GM06990 (cell line): ENCODE measurements at regions not wholly inside any gene's neighbourhood (a gene's known extent, or its start where the extent isn't known, plus 50 kb on each side); places are given as distances from the start of the nearest gene placed in this dataset.

Source experiments
- DNase-seq: peaks from one replicate; pipeline ENCODE4 v3.0.0-alpha.2; 2011; ENCODE audit not compliant: insufficient read length; ENCODE audit errors: extremely low read depth
- H3K27me3 ChIP-seq: replicated peaks from 2 replicates; pipeline ENCODE4 v1.6.0; 2011; ENCODE audit warnings: low read length; ENCODE audit not compliant: control insufficient read depth, insufficient read depth
- H3K36me3 ChIP-seq: 2 replicates; pipeline ENCODE4 v1.5.1; 2011; ENCODE audit warnings: low read length; ENCODE audit not compliant: control insufficient read depth, insufficient read depth
- H3K4me3 ChIP-seq: replicated peaks from 2 replicates; pipeline ENCODE4 v1.5.1; 2011; ENCODE audit warnings: low read depth, mild to moderate bottlenecking, control low read depth, low read length
- CTCF ChIP-seq: IDR thresholded peaks from 2 replicates; pipeline ENCODE4 v1.5.1; 2011; ENCODE audit warnings: low read length, control low read depth, mild to moderate bottlenecking, inconsistent platforms; ENCODE audit not compliant: insufficient read depth, poor library complexity, severe bottlenecking

GRCh38 chr3:4150816-4151215, 152.4 kb upstream of the SETMAR start:
- H3K4me3 ChIP-seq = no peak overlapping the region
- no peak for TF ChIP-seq CTCF
- H3K27me3 ChIP-seq = no peaks in the 10 kb centered on the region
- DNase-seq = no peak
- H3K36me3 ChIP-seq = no peaks in the 10 kb centered on the region

- TF ChIP-seq CTCF = no peak
- DNase-seq = no peak
- Histone ChIP-seq H3K27me3 (no peaks in the 10 kb centered on the region), H3K4me3 (no peak overlapping the region), H3K36me3 (no peaks in the 10 kb centered on the region)
Observed at GRCh38 chr3:4151859-4152258, 151.3 kb upstream of the SETMAR start.

GRCh38 chr3:4153771-4154170, 149.4 kb upstream of the SETMAR start:
- no peak for TF ChIP-seq CTCF
- no peaks in the 10 kb centered on the region for H3K36me3 ChIP-seq
- DNase-seq = no peak
- no peak overlapping the region for H3K4me3 ChIP-seq
- no peaks in the 10 kb centered on the region for H3K27me3 ChIP-seq

- no peak for DNase-seq
- Histone ChIP-seq H3K4me3 (no peak overlapping the region), H3K36me3 (no peaks in the 10 kb centered on the region), H3K27me3 (no peaks in the 10 kb centered on the region)
- no peak for TF ChIP-seq CTCF
Observed at GRCh38 chr3:4158329-4158728, 144.8 kb upstream of the SETMAR start.

GRCh38 chr3:4162096-4162495, 141.1 kb upstream of the SETMAR start:
- Histone ChIP-seq H3K27me3 (no peaks in the 10 kb centered on the region), H3K4me3 (no peak overlapping the region), H3K36me3 (no peaks in the 10 kb centered on the region)
- TF ChIP-seq CTCF = no peak
- DNase-seq = no peak

GRCh38 chr3:4163011-4163410, 140.2 kb upstream of the SETMAR start:
- TF ChIP-seq CTCF = no peak
- Histone ChIP-seq H3K4me3 (no peak overlapping the region), H3K27me3 (no peaks in the 10 kb centered on the region), H3K36me3 (no peaks in the 10 kb centered on the region)
- no peak for DNase-seq
